ENCODE measurements at regions not wholly inside any gene's neighbourhood (a gene's known extent, or its start where the extent isn't known, plus 50 kb on each side); places are given as distances from the start of the nearest gene placed in this dataset.

GRCh38 chr1:224524679-224525078, 90.1 kb upstream of the WDR26 start:
- H3K27me3 ChIP-seq (ENCODE audit: control insufficient read depth, insufficient read depth, low read length) = no peaks in the 10 kb centered on the region
- no peak for TF ChIP-seq CTCF (IDR thresholded peaks at IDR 0.05; ENCODE audit: insufficient read depth, low read depth, low read length)
- DNase-seq (ENCODE audit: low read depth) = no peak
- H3K36me3 ChIP-seq (ENCODE audit: control insufficient read depth, insufficient read depth, low read length) = no peaks in the 10 kb centered on the region
- POLR2A ChIA-PET = no interaction called here
- CTCF ChIA-PET = interaction anchor here (0.7 to 5.3 kb wide), 4 partner anchors 8 to 327 kb away, joined by 3 to 44 read pairs (median 10); no protein-coding TSS in a partner anchor
- H3K4me3 ChIP-seq (ENCODE audit: low read depth, low read length) = no peak overlapping the region

DNA sequence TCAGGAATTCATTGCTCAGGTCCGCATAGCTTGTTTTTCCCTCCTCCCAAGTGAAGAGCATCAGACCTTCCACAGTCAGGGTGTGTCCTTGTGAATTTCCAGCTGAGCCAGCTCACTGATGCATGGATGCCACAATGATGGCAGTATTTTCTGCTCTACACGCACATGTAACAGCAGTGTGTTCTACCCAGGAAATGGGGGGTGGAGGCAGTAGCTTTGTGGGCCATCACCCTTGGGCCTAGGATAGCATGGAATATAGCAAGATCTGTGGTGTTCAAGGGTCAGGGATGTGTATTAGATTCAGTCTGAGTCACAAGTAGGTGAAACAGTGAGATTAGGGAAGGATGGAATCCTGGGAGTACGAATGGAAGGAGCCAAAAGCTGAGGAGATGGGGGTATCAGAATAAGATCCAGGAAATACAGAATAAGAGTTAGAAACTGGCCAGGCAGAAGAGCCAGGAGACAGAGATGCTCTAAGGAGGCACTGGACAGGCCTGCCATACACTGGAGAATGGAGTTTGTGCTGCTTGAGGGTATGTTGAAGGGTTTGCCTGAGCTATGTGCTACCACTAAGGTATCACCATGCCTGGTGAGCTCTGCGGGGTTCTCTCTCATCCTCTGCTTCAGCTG, 90.6 kb upstream of the CNIH3 start:
- DNase-seq (ENCODE audit: low read depth) = no peak
- Histone ChIP-seq H3K27me3 (ENCODE audit: control insufficient read depth, insufficient read depth, low read length) (no peaks in the 10 kb centered on the region), H3K4me3 (ENCODE audit: low read depth, low read length) (no peak overlapping the region), H3K36me3 (ENCODE audit: control insufficient read depth, insufficient read depth, low read length) (no peaks in the 10 kb centered on the region)
- POLR2A ChIA-PET = interaction anchor here (0.7 kb wide), 1 partner anchor 8 kb away, joined by 5 read pairs; no protein-coding TSS in a partner anchor
- CTCF ChIA-PET = interaction anchor here (0.7 to 5.3 kb wide), 5 partner anchors 9 to 397 kb away, joined by 3 to 44 read pairs (median 4); no protein-coding TSS in a partner anchor
- TF ChIP-seq CTCF (IDR thresholded peaks at IDR 0.05; ENCODE audit: insufficient read depth, low read depth, low read length) = no peak

DNA sequence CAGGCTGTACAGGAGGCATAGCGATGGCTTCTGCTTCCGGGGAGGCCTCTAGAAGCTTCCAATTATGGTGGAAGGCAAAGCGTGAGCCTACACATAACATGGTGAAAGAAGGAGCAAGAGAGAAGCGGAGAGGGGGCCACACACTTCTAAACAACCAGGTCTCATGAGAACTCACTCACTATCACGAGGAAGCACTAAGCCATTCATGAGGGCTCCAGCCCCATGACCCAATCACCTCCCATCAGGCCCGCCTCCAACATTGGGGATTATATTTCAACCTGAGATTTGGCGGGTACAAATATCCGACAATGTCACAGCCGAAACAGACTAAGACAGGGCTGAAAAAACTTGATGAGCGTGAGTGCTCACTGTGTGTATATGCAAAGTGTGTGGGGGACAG, 89.3 kb upstream of the CNIH3 start:
- ChIA-PET POLR2A (no interaction called here), CTCF (interaction anchor here (1.7 to 5.3 kb wide), 3 partner anchors 13 to 396 kb away, joined by 3 to 44 read pairs (median 16); no protein-coding TSS in a partner anchor)
- no peak for DNase-seq (ENCODE audit: low read depth)
- no peaks in the 10 kb centered on the region for H3K36me3 ChIP-seq (ENCODE audit: control insufficient read depth, insufficient read depth, low read length)
- no peak for TF ChIP-seq CTCF (IDR thresholded peaks at IDR 0.05; ENCODE audit: insufficient read depth, low read depth, low read length)
- H3K27me3 ChIP-seq (ENCODE audit: control insufficient read depth, insufficient read depth, low read length) = no peaks in the 10 kb centered on the region
- H3K4me3 ChIP-seq (ENCODE audit: low read depth, low read length) = no peak overlapping the region

GRCh38 chr1:224528900-224529299, 87.2 kb upstream of the CNIH3 start:
- Histone ChIP-seq H3K27me3 (ENCODE audit: control insufficient read depth, insufficient read depth, low read length) (no peaks in the 10 kb centered on the region), H3K36me3 (ENCODE audit: control insufficient read depth, insufficient read depth, low read length) (no peaks in the 10 kb centered on the region), H3K4me3 (ENCODE audit: low read depth, low read length) (no peak overlapping the region)
- DNase-seq (ENCODE audit: low read depth) = no peak
- no peak for TF ChIP-seq CTCF (IDR thresholded peaks at IDR 0.05; ENCODE audit: insufficient read depth, low read depth, low read length)
- CTCF ChIA-PET = interaction anchor here (0.8 to 1.7 kb wide), 5 partner anchors 9 to 116 kb away, joined by 3 to 9 read pairs (median 5); no protein-coding TSS in a partner anchor
- POLR2A ChIA-PET = no interaction called here

- H3K27me3 ChIP-seq (ENCODE audit: control insufficient read depth, insufficient read depth, low read length) = no peaks in the 10 kb centered on the region
- H3K4me3 ChIP-seq (ENCODE audit: low read depth, low read length) = no peak overlapping the region
- no peak for TF ChIP-seq CTCF (IDR thresholded peaks at IDR 0.05; ENCODE audit: insufficient read depth, low read depth, low read length)
- no peak for DNase-seq (ENCODE audit: low read depth)
- ChIA-PET CTCF (interaction anchor here (1.0 kb wide), 1 partner anchor 213 kb away, joined by 3 read pairs; no protein-coding TSS in a partner anchor), POLR2A (no interaction called here)
- H3K36me3 ChIP-seq (ENCODE audit: control insufficient read depth, insufficient read depth, low read length) = no peaks in the 10 kb centered on the region
These were observed 86.3 kb upstream of the CNIH3 start for GRCh38 chr1:224529844-224530243.
